Nephron progenitor cell (in vitro differentiated cells): ENCODE measurements at regions not wholly inside any gene's neighbourhood (a gene's known extent, or its start where the extent isn't known, plus 50 kb on each side); places are given as distances from the start of the nearest gene placed in this dataset.

ENCODE experiments used
- DNase-seq: peaks from one replicate; pipeline ENCODE4 v3.0.0; 2021
- H3K27ac Mint-ChIP-seq: 2 replicates; pipeline ENCODE4 v1.8.0; 2021; ENCODE audit warnings: mild to moderate bottlenecking, moderate library complexity, mixed read lengths
- H3K27me3 Mint-ChIP-seq: 2 replicates; pipeline ENCODE4 v1.8.0; 2021; ENCODE audit warnings: mild to moderate bottlenecking, low read depth, mixed read lengths; ENCODE audit not compliant: poor library complexity
- H3K36me3 Mint-ChIP-seq: 2 replicates; pipeline ENCODE4 v1.8.0; 2021; ENCODE audit warnings: low read depth, mixed read lengths
- H3K4me1 Mint-ChIP-seq: 2 replicates; pipeline ENCODE4 v1.8.0; 2021; ENCODE audit warnings: mixed read lengths
- H3K4me3 Mint-ChIP-seq: 2 replicates; pipeline ENCODE4 v1.8.0; 2021; ENCODE audit warnings: mild to moderate bottlenecking, moderate library complexity, mixed read lengths
- H3K9me3 Mint-ChIP-seq: 2 replicates; pipeline ENCODE4 v1.8.0; 2021; ENCODE audit warnings: mild to moderate bottlenecking, moderate library complexity, mixed read lengths
- TF ChIP-seq, protein P1 (sequence below): fragments of 200-600 bp; sonication (generic); IDR thresholded peaks from 2 replicates; pipeline ENCODE4 v1.5.0; 2021; ENCODE audit warnings: antibody characterized with exemption

DNA sequence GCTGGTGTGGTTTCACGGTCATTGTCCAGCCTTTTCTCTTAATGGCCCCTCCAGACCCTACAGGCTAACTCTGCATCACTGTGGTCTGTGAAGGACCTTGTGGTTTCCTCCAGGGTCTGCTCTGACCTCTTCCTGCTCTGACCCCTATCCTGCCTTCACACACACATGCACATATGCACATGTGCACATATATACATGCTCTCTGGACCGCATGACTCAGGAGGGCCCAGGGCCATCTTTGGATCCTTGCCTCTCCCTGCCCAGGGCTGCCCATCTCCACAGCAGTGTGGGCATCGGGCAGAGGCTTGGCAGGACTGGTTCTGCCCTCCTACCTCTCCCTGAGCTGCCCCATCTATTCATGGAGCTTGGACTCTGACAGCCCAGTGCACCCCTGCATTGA, 510.9 kb downstream of the PTPRU start:
- no peaks in the 10 kb centered on the region for H3K4me1 Mint-ChIP-seq
- DNase-seq = no peak

DNA sequence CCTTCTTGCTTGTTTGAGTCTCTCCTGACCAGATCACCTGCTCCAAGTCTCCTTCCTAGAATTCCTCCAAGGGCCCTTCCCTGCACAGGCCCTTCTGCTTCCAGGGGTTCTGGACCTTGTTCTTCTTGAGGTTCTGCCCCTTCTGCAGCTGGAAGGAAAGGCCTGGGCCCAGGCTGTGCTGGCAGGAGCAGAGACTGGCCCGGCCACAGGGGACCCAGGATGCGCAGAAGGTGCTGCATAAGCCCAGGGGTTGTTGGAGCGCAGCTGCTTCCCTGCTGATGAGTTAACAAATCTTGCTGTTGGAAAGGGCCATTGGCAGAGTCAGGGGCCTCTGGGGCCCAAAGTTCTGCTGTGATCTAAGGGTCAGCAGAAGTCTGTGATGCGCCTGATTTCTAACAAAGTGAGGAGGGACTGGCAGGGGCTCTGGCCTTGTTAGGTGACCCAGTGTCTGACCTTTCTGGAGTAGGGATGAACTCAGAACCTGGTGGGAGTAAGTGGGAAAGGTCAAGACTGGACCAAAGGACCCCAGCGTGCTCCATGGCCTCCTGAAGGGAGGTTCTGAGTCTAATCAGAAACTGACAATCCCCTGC, 509.8 kb downstream of the PTPRU start:
- peaks cover 32% of the 10 kb centered on the region for H3K27me3 Mint-ChIP-seq
- no peaks in the 10 kb centered on the region for H3K36me3 Mint-ChIP-seq
- no peak for DNase-seq
- no peaks in the 10 kb centered on the region for H3K9me3 Mint-ChIP-seq
- H3K4me1 Mint-ChIP-seq = no peaks in the 10 kb centered on the region
- no peak overlapping the region for H3K27ac Mint-ChIP-seq
- TF ChIP-seq, protein P1, sequence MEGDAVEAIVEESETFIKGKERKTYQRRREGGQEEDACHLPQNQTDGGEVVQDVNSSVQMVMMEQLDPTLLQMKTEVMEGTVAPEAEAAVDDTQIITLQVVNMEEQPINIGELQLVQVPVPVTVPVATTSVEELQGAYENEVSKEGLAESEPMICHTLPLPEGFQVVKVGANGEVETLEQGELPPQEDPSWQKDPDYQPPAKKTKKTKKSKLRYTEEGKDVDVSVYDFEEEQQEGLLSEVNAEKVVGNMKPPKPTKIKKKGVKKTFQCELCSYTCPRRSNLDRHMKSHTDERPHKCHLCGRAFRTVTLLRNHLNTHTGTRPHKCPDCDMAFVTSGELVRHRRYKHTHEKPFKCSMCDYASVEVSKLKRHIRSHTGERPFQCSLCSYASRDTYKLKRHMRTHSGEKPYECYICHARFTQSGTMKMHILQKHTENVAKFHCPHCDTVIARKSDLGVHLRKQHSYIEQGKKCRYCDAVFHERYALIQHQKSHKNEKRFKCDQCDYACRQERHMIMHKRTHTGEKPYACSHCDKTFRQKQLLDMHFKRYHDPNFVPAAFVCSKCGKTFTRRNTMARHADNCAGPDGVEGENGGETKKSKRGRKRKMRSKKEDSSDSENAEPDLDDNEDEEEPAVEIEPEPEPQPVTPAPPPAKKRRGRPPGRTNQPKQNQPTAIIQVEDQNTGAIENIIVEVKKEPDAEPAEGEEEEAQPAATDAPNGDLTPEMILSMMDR = no peak
- no peak overlapping the region for H3K4me3 Mint-ChIP-seq

More for the DNA sequence above, 510.9 kb downstream of the PTPRU start:
- H3K4me3 Mint-ChIP-seq = no peak overlapping the region
- no peaks in the 10 kb centered on the region for H3K9me3 Mint-ChIP-seq
- TF ChIP-seq, protein P1 = no peak
- H3K27ac Mint-ChIP-seq = no peak overlapping the region
- H3K27me3 Mint-ChIP-seq = peaks cover 37% of the 10 kb centered on the region
- no peaks in the 10 kb centered on the region for H3K36me3 Mint-ChIP-seq

DNA sequence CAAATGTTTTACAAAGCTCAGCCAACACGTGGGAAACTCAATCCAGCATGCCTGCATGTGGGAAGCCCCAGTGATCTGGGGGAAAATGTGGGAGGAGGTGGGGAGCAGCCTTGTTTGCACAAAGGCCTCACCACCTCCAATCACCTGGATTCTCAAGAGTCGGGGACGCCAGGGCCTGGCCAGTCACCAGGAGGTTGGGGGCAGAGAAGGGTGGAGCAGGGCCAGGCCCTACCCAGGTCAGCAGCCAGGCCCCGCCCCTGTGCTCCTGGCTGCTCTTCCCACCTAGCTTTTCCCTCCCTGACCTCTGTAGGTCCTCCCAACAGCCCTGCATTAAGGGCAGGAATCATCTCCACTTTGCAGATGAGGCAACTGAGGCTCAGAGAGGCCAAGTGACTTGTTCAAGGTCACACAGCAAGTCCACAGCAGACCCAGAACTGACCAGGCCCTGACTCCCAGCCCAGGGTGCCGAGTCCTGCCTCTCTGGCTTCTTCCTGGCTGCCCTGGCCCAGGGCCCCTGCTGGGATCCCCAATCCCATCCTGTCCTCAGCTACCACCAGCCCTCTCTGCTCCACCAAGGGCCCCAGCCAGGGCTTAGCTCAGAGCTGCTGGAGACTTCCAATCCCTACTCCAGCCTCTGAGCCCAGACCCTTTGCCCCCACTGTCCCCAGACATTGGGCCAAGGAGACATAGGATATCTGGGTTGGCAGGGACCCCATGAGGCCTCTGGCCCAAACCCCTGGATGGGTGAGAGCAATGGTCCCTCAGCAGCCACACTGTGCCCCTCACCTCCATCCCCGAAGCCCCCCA, 508.6 kb downstream of the PTPRU start:
- H3K27ac Mint-ChIP-seq = no peak overlapping the region
- no peaks in the 10 kb centered on the region for H3K4me1 Mint-ChIP-seq
- no peak overlapping the region for H3K4me3 Mint-ChIP-seq
- H3K27me3 Mint-ChIP-seq = peaks cover 33% of the 10 kb centered on the region
- no peaks in the 10 kb centered on the region for H3K9me3 Mint-ChIP-seq
- DNase-seq = no peak
- TF ChIP-seq, protein P1 = no peak
- H3K36me3 Mint-ChIP-seq = no peaks in the 10 kb centered on the region

DNA sequence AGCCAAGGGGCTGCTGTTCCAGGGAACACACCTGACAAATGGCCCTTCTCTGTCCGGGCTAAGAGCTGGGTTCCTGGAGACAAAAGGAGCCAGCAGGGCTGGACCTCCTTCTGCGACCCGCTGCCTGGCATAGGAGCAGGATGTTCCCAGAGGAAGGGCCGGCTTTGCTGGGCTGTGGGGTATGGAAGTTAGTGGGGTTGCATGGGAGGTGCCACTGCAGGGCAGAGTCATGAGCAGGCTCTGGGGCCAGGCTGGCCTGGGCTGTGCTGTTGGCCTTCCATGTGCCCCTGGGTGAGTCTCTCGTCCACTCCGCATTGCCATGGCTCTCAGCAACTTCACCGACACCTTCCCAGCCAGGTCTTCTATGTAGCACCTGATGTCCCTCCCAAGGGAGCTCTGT, 507.6 kb downstream of the PTPRU start:
- TF ChIP-seq, protein P1 = no peak
- Mint-ChIP-seq H3K36me3 (no peaks in the 10 kb centered on the region), H3K4me3 (no peak overlapping the region), H3K27ac (no peak overlapping the region), H3K4me1 (no peaks in the 10 kb centered on the region), H3K9me3 (no peaks in the 10 kb centered on the region), H3K27me3 (peaks cover 37% of the 10 kb centered on the region)
- DNase-seq = no peak

DNA sequence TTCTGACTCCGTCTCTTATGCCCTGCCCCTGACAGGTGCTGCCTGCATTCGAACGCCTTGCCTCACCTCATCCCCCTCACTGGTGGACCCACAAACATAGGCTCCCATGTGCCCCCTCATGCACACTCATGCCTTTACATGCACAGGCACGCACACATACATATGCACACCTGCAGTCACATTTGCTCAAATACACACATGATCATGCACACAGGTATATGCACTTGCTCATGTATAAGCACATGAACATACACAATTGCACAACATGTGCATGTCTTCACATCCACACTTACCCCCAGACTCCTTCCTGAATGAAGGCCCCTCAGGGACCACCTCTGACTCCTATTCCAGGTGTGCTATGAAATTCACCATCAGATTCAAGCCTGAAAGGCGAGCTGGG, 506.9 kb downstream of the PTPRU start:
- DNase-seq = no peak
- Mint-ChIP-seq H3K9me3 (no peaks in the 10 kb centered on the region), H3K27me3 (peaks cover 40% of the 10 kb centered on the region), H3K27ac (no peak overlapping the region), H3K4me1 (no peaks in the 10 kb centered on the region), H3K36me3 (no peaks in the 10 kb centered on the region), H3K4me3 (no peak overlapping the region)
- TF ChIP-seq, protein P1 = no peak

DNA sequence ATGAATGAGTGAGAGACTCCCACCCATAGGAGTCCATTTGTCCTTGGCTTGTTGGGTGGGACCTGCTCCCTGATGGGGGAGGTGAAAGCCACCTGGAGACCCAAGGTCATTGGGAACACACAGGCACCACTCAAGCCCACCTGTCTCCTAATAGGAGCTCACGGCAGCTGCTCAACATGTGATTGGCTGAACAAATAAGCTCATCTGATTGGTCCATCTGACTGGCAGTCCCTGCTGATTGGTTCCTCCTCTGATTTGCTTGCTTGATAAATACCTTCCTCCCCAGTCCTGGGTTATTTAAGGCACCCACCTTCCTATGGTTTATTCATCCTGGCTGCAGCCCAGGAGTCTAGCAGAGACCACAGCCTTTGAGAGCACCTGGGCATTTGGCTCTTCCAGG, 502.9 kb downstream of the PTPRU start:
- Mint-ChIP-seq H3K27me3 (peaks cover 27% of the 10 kb centered on the region), H3K36me3 (no peaks in the 10 kb centered on the region), H3K4me3 (no peak overlapping the region), H3K27ac (no peak overlapping the region), H3K4me1 (no peaks in the 10 kb centered on the region), H3K9me3 (no peaks in the 10 kb centered on the region)
- DNase-seq = no peak
- TF ChIP-seq, protein P1 = no peak
